Nephron progenitor cell (in vitro differentiated cells): ENCODE measurements at regions not wholly inside any gene's neighbourhood (a gene's known extent, or its start where the extent isn't known, plus 50 kb on each side); places are given as distances from the start of the nearest gene placed in this dataset.

Experiments
- DNase-seq: peaks from one replicate; pipeline ENCODE4 v3.0.0; 2021
- H3K27ac Mint-ChIP-seq: 2 replicates; pipeline ENCODE4 v1.8.0; 2021; ENCODE audit warnings: mild to moderate bottlenecking, moderate library complexity, mixed read lengths
- H3K27me3 Mint-ChIP-seq: 2 replicates; pipeline ENCODE4 v1.8.0; 2021; ENCODE audit warnings: mild to moderate bottlenecking, low read depth, mixed read lengths; ENCODE audit not compliant: poor library complexity
- H3K36me3 Mint-ChIP-seq: 2 replicates; pipeline ENCODE4 v1.8.0; 2021; ENCODE audit warnings: low read depth, mixed read lengths
- H3K4me1 Mint-ChIP-seq: 2 replicates; pipeline ENCODE4 v1.8.0; 2021; ENCODE audit warnings: mixed read lengths
- H3K4me3 Mint-ChIP-seq: 2 replicates; pipeline ENCODE4 v1.8.0; 2021; ENCODE audit warnings: mild to moderate bottlenecking, moderate library complexity, mixed read lengths
- H3K9me3 Mint-ChIP-seq: 2 replicates; pipeline ENCODE4 v1.8.0; 2021; ENCODE audit warnings: mild to moderate bottlenecking, moderate library complexity, mixed read lengths
- CTCF ChIP-seq: fragments of 200-600 bp; sonication (generic); IDR thresholded peaks from 2 replicates; pipeline ENCODE4 v1.5.0; 2021; ENCODE audit warnings: antibody characterized with exemption

GRCh38 chr7:17142831-17143541 is 155.5 kb upstream of the AHR start:
- Mint-ChIP-seq H3K9me3 (no peaks in the 10 kb centered on the region), H3K27ac (no peak overlapping the region), H3K4me3 (no peak overlapping the region), H3K36me3 (no peaks in the 10 kb centered on the region), H3K4me1 (peaks cover 4% of the 10 kb centered on the region), H3K27me3 (no peaks in the 10 kb centered on the region)
- DNase-seq, result no peak
- no peak for TF ChIP-seq CTCF

DNA sequence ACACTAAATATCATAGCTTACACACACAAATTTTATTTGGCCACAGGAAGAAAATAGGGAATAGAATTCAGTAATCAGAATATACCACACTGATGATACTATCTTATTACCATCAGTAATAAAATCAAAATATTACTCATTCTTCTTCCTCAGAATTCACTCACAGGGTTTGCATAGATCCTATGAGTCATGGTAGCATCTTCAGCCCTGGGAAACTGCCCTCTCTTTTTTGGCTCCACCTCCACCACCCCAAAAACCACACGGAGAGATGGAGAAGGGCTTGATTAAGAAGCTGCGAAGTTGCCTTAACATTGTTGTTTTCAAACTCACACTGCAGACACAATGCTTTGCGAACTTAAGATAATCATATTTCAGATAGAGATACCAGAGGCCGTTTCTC is 154.1 kb upstream of the AHR start:
- DNase-seq, result no peak

GRCh38 chr7:17146621-17147020 is 151.8 kb upstream of the AHR start:
- no peak for TF ChIP-seq CTCF
- Mint-ChIP-seq H3K9me3 (no peaks in the 10 kb centered on the region), H3K27ac (no peak overlapping the region), H3K27me3 (no peaks in the 10 kb centered on the region), H3K4me1 (peaks cover 4% of the 10 kb centered on the region), H3K4me3 (no peak overlapping the region), H3K36me3 (no peaks in the 10 kb centered on the region)
- no peak for DNase-seq

More for the DNA sequence above, 154.1 kb upstream of the AHR start:
- H3K27me3 Mint-ChIP-seq, result no peaks in the 10 kb centered on the region
- H3K4me1 Mint-ChIP-seq, result peaks cover 4% of the 10 kb centered on the region
- no peak for TF ChIP-seq CTCF
- H3K9me3 Mint-ChIP-seq, result no peaks in the 10 kb centered on the region
- H3K4me3 Mint-ChIP-seq, result no peak overlapping the region
- H3K27ac Mint-ChIP-seq, result no peak overlapping the region
- no peaks in the 10 kb centered on the region for H3K36me3 Mint-ChIP-seq

- Mint-ChIP-seq H3K4me1 (peaks cover 4% of the 10 kb centered on the region), H3K36me3 (no peaks in the 10 kb centered on the region), H3K27ac (no peak overlapping the region)
These were observed 151.0 kb upstream of the AHR start for GRCh38 chr7:17147409-17147808.

GRCh38 chr7:17150018-17150417 is 148.4 kb upstream of the AHR start:
- DNase-seq, result no peak
- Mint-ChIP-seq H3K27me3 (no peaks in the 10 kb centered on the region), H3K36me3 (no peaks in the 10 kb centered on the region), H3K4me1 (peaks cover 4% of the 10 kb centered on the region), H3K9me3 (no peaks in the 10 kb centered on the region), H3K27ac (no peak overlapping the region), H3K4me3 (no peak overlapping the region)
- TF ChIP-seq CTCF, result no peak

More at GRCh38 chr7:17147409-17147808, 151.0 kb upstream of the AHR start:
- DNase-seq, result no peak
- no peak for TF ChIP-seq CTCF
- H3K9me3 Mint-ChIP-seq, result no peaks in the 10 kb centered on the region
- H3K4me3 Mint-ChIP-seq, result no peak overlapping the region
- no peaks in the 10 kb centered on the region for H3K27me3 Mint-ChIP-seq

DNA sequence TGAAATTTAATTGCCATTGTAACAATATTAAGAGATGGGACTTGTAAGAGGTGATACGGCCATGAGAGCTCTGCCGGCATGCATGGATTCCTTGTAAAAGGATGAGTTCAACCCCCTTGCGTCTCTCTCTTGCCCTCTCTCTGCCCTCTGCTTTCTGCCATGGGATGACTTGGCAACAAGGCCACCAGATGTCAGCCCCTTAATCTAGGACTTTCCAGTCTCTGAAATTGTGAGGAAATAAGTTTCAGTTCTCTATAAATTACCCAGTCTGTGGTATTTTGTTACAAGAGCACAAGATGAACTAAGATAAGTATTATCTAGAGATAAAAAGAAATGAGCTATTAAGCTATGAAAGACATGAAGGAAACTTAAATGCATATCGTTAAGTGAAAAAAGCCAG is 145.7 kb upstream of the AHR start:
- no peak overlapping the region for H3K4me3 Mint-ChIP-seq
- no peak for TF ChIP-seq CTCF

More for the DNA sequence above, 145.7 kb upstream of the AHR start:
- Mint-ChIP-seq H3K4me1 (no peaks in the 10 kb centered on the region), H3K36me3 (no peaks in the 10 kb centered on the region), H3K27me3 (peaks cover 3% of the 10 kb centered on the region), H3K9me3 (no peaks in the 10 kb centered on the region), H3K27ac (no peak overlapping the region)
- DNase-seq, result no peak
